ENCODE measurements at regions not wholly inside any gene's neighbourhood (a gene's known extent, or its start where the extent isn't known, plus 50 kb on each side); places are given as distances from the start of the nearest gene placed in this dataset.

- Histone ChIP-seq H3K4me3 (ENCODE audit: low read length) (no peak overlapping the region), H3K9me3 (ENCODE audit: control insufficient read depth, insufficient read depth, low read length) (no peaks in the 10 kb centered on the region), H3K9me2 (replicated peaks; ENCODE audit: control insufficient read depth, low read length) (no peaks in the 10 kb centered on the region), H3F3A (ENCODE audit: control insufficient read depth, insufficient read depth) (no peaks in the 10 kb centered on the region), H3K27me3 (ENCODE audit: control insufficient read depth, low read length) (no peaks in the 10 kb centered on the region), H4K20me1 (ENCODE audit: control insufficient read depth, insufficient read depth, low read depth, low read length) (no peaks in the 10 kb centered on the region), H3K27ac (ENCODE audit: low read depth, low read length) (no peak overlapping the region), H3K79me2 (ENCODE audit: control insufficient read depth, low read length) (no peaks in the 10 kb centered on the region), H3K4me1 (ENCODE audit: control insufficient read depth, low read length) (no peaks in the 10 kb centered on the region), H3K4me2 (ENCODE audit: low read length) (no peak overlapping the region), H3K36me3 (ENCODE audit: control insufficient read depth, low read length) (no peaks in the 10 kb centered on the region)
- TF ChIP-seq EZH2phosphoT487 (IDR thresholded peaks at IDR 0.05; ENCODE audit: borderline replicate concordance, low read length) (no peak), CTCF (IDR thresholded peaks at IDR 0.05; ENCODE audit: low read depth, low read length, poor library complexity, severe bottlenecking) (no peak)
These were observed 406.7 kb downstream of the CD83 start for GRCh38 chr6:14524319-14524718.

GRCh38 chr6:14530385-14530784, 412.8 kb downstream of the CD83 start:
- Histone ChIP-seq H3F3A (ENCODE audit: control insufficient read depth, insufficient read depth) (no peaks in the 10 kb centered on the region), H3K79me2 (ENCODE audit: control insufficient read depth, low read length) (no peaks in the 10 kb centered on the region), H3K36me3 (ENCODE audit: control insufficient read depth, low read length) (no peaks in the 10 kb centered on the region), H4K20me1 (ENCODE audit: control insufficient read depth, insufficient read depth, low read depth, low read length) (no peaks in the 10 kb centered on the region), H3K4me3 (ENCODE audit: low read length) (no peak overlapping the region), H3K9me2 (replicated peaks; ENCODE audit: control insufficient read depth, low read length) (no peaks in the 10 kb centered on the region), H3K27me3 (ENCODE audit: control insufficient read depth, low read length) (no peaks in the 10 kb centered on the region), H3K27ac (ENCODE audit: low read depth, low read length) (no peak overlapping the region), H3K9me3 (ENCODE audit: control insufficient read depth, insufficient read depth, low read length) (no peaks in the 10 kb centered on the region), H3K4me1 (ENCODE audit: control insufficient read depth, low read length) (no peaks in the 10 kb centered on the region), H3K4me2 (ENCODE audit: low read length) (no peak overlapping the region)
- TF ChIP-seq EZH2phosphoT487 (IDR thresholded peaks at IDR 0.05; ENCODE audit: borderline replicate concordance, low read length) = no peak
- TF ChIP-seq CTCF (IDR thresholded peaks at IDR 0.05; ENCODE audit: low read depth, low read length, poor library complexity, severe bottlenecking) = no peak

GRCh38 chr6:14533446-14533845, 415.9 kb downstream of the CD83 start:
- H3K9me3 ChIP-seq (ENCODE audit: control insufficient read depth, insufficient read depth, low read length) = no peaks in the 10 kb centered on the region
- H3K79me2 ChIP-seq (ENCODE audit: control insufficient read depth, low read length) = no peaks in the 10 kb centered on the region
- no peaks in the 10 kb centered on the region for H3K36me3 ChIP-seq (ENCODE audit: control insufficient read depth, low read length)
- H3K4me2 ChIP-seq (ENCODE audit: low read length) = no peak overlapping the region
- no peak overlapping the region for H3K4me3 ChIP-seq (ENCODE audit: low read length)
- no peaks in the 10 kb centered on the region for H3K9me2 ChIP-seq (replicated peaks; ENCODE audit: control insufficient read depth, low read length)
- H4K20me1 ChIP-seq (ENCODE audit: control insufficient read depth, insufficient read depth, low read depth, low read length) = no peaks in the 10 kb centered on the region
- H3K27ac ChIP-seq (ENCODE audit: low read depth, low read length) = no peak overlapping the region
- TF ChIP-seq CTCF (IDR thresholded peaks at IDR 0.05; ENCODE audit: low read depth, low read length, poor library complexity, severe bottlenecking) = no peak
- no peak for TF ChIP-seq EZH2phosphoT487 (IDR thresholded peaks at IDR 0.05; ENCODE audit: borderline replicate concordance, low read length)
- H3K4me1 ChIP-seq (ENCODE audit: control insufficient read depth, low read length) = no peaks in the 10 kb centered on the region
- no peaks in the 10 kb centered on the region for H3K27me3 ChIP-seq (ENCODE audit: control insufficient read depth, low read length)
- no peaks in the 10 kb centered on the region for H3F3A ChIP-seq (ENCODE audit: control insufficient read depth, insufficient read depth)

GRCh38 chr6:14537030-14537429, 419.5 kb downstream of the CD83 start:
- Histone ChIP-seq H3K27ac (ENCODE audit: low read depth, low read length) (no peak overlapping the region), H3F3A (ENCODE audit: control insufficient read depth, insufficient read depth) (no peaks in the 10 kb centered on the region), H3K9me3 (ENCODE audit: control insufficient read depth, insufficient read depth, low read length) (no peaks in the 10 kb centered on the region; the same call in 1 of the 2 replicates), H3K4me3 (ENCODE audit: low read length) (no peak overlapping the region), H3K4me1 (ENCODE audit: control insufficient read depth, low read length) (no peaks in the 10 kb centered on the region), H3K36me3 (ENCODE audit: control insufficient read depth, low read length) (no peaks in the 10 kb centered on the region), H3K79me2 (ENCODE audit: control insufficient read depth, low read length) (no peaks in the 10 kb centered on the region), H3K4me2 (ENCODE audit: low read length) (no peak overlapping the region), H4K20me1 (ENCODE audit: control insufficient read depth, insufficient read depth, low read depth, low read length) (no peaks in the 10 kb centered on the region), H3K27me3 (ENCODE audit: control insufficient read depth, low read length) (0 out of 2 replicates have a peak, but pooled peaks cover 3% of the 10 kb centered on the region), H3K9me2 (replicated peaks; ENCODE audit: control insufficient read depth, low read length) (no peaks in the 10 kb centered on the region)
- TF ChIP-seq CTCF (IDR thresholded peaks at IDR 0.05; ENCODE audit: low read depth, low read length, poor library complexity, severe bottlenecking) (no peak), EZH2phosphoT487 (IDR thresholded peaks at IDR 0.05; ENCODE audit: borderline replicate concordance, low read length) (no peak)
